ENCODE measurements at regions not wholly inside any gene's neighbourhood (a gene's known extent, or its start where the extent isn't known, plus 50 kb on each side); places are given as distances from the start of the nearest gene placed in this dataset.
"Not testable (repeated sequence)": the region's sequence is repeated elsewhere in the genome, so short reads cannot be mapped to it uniquely, and the experiment has no call there.

DNA sequence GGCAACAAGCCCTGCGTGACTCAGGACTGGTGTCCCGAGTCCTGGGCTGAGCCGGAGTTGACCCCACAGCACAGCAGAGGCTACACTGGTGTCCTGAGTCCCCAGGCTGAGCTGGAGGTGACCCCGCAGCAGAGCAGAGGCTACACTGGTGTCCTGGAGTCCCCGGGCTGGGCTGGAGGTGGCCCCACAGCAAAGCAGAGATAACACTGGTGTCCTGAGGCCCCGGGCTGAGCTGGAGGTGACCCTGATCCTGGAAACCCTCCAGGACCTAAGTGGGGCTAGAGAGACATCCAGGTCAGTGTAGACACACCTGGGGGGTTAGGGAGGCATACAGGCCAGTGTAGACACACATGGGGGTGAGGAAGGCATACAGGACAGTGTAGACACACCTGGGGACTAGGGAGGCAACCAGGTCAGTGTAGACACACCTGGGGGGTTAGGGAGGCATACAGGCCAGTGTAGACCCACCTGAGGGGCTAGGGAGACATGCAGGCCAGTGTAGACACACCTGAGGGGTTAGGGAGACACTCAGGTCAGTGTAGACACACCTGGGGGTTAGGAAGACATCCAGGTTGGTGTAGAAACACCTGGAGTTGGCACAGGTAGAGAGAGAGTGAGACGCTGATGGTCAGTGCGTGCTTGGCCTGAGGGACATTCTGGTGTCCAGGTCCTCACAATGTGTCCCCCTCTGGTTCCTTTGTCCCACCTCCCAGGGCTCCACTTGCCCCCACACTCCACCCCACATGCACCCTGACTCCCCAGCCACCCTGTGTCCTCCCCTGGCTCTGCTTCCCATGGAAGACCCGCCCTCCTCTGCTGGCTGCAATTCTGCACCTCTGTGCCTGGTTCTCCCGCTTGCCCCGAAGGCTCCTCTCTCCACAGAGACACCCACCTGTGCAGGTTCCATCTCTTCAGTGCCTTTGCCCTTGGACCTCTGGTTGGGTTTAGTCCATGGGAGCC, 321.6 kb upstream of the SFSWAP start:
- Histone ChIP-seq H3K27ac (no peak overlapping the region), H3K27me3 (ENCODE audit: control insufficient read depth, insufficient read depth, low read length) (no peaks in the 10 kb centered on the region), H3K36me3 (ENCODE audit: control insufficient read depth, insufficient read depth, low read length) (no peaks in the 10 kb centered on the region)

DNA sequence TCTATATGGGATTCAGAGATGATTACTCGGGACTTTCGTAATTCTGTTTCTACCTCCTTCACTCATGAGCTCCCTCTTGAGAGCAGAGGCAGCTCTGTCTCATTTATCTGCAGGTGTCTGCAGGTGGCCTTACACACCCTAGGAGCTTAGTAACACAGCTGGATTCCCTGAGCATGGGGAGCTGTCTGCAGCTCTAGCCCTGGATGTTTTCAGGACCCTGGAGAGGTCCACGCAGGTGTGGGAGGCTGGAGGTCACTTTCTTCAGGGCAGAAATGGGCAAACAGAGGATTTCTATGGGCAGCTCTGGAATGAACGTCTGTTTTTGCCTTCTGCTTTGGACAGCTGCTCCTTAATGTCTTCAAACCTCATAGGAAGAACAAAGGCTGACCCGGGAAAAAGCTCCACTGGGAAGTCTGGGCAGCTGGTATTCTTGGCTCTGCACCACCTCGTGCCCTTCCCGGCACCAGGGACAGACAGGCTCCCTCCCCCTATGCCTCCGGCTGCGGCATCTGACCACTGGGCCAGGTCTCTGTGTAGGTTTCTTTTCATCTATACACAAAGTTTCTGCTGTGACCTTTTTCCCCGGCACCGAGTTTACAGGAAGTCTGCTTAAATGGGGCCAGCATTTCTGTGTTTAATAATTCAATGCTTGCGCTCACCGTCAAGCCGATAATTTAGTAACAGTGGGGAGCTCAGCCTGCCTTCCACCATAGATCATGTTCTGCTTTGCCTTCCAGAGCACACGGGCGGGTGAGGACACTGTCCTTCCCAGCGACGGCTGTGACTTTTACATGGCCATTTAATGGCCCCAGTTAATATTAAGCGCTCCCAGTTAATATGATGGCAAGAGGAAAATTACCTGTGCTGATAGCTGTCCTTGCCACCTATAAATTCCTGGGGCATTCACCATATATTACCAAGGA, 320.2 kb upstream of the SFSWAP start:
- H3K4me1 ChIP-seq = no peaks in the 10 kb centered on the region
- no peaks in the 10 kb centered on the region for H3K79me2 ChIP-seq
- H3K27ac ChIP-seq = no peak overlapping the region
- no peak overlapping the region for H3K4me2 ChIP-seq (ENCODE audit: low read length)
- H3K4me3 ChIP-seq (ENCODE audit: low read depth, low read length) = no peak overlapping the region
- H3K9me3 ChIP-seq (ENCODE audit: control insufficient read depth, low read length) = no peaks in the 10 kb centered on the region
- H2AFZ ChIP-seq = no peak overlapping the region
- no peak overlapping the region for H3K9ac ChIP-seq
- no peaks in the 10 kb centered on the region for H3K36me3 ChIP-seq (ENCODE audit: control insufficient read depth, insufficient read depth, low read length)
- no peaks in the 10 kb centered on the region for H3K27me3 ChIP-seq (ENCODE audit: control insufficient read depth, insufficient read depth, low read length)
- TF ChIP-seq, protein P1, sequence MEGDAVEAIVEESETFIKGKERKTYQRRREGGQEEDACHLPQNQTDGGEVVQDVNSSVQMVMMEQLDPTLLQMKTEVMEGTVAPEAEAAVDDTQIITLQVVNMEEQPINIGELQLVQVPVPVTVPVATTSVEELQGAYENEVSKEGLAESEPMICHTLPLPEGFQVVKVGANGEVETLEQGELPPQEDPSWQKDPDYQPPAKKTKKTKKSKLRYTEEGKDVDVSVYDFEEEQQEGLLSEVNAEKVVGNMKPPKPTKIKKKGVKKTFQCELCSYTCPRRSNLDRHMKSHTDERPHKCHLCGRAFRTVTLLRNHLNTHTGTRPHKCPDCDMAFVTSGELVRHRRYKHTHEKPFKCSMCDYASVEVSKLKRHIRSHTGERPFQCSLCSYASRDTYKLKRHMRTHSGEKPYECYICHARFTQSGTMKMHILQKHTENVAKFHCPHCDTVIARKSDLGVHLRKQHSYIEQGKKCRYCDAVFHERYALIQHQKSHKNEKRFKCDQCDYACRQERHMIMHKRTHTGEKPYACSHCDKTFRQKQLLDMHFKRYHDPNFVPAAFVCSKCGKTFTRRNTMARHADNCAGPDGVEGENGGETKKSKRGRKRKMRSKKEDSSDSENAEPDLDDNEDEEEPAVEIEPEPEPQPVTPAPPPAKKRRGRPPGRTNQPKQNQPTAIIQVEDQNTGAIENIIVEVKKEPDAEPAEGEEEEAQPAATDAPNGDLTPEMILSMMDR (IDR thresholded peaks at IDR 0.05) = no peak

More for the DNA sequence above, 321.6 kb upstream of the SFSWAP start:
- TF ChIP-seq, protein P1 (IDR thresholded peaks at IDR 0.05) = no peak
- no peak overlapping the region for H3K4me3 ChIP-seq (ENCODE audit: low read depth, low read length)
- no peak overlapping the region for H2AFZ ChIP-seq
- H3K4me2 ChIP-seq (ENCODE audit: low read length) = no peak overlapping the region
- H3K9ac ChIP-seq = no peak overlapping the region
- no peaks in the 10 kb centered on the region for H3K4me1 ChIP-seq
- H3K9me3 ChIP-seq (ENCODE audit: control insufficient read depth, low read length) = no peaks in the 10 kb centered on the region
- no peaks in the 10 kb centered on the region for H3K79me2 ChIP-seq

DNA sequence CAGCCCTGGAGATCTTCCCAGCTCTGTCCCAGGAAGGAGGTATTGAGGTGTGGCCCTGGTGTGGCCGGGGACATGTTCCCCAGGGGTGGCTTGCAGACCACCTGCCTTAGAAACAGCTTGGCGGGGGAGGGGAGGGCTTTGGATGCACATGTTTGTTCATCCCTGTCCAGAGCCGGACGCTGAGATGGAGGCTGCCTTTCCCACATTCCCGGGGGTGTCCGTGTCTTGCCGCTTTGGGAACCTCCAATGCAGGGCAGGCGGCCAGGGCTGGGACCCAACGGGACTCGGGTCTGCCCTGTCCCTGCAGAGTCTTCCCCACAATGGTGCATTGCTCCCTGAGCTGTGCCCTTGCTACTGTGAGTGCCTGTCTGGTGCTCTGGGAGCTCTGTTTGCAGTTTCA, 319.5 kb upstream of the SFSWAP start:
- Histone ChIP-seq H3K79me2 (no peaks in the 10 kb centered on the region), H3K9me3 (ENCODE audit: control insufficient read depth, low read length) (no peaks in the 10 kb centered on the region), H3K4me2 (ENCODE audit: low read length) (no peak overlapping the region), H3K36me3 (ENCODE audit: control insufficient read depth, insufficient read depth, low read length) (no peaks in the 10 kb centered on the region), H3K9ac (no peak overlapping the region), H2AFZ (no peak overlapping the region), H3K4me1 (no peaks in the 10 kb centered on the region), H3K27me3 (ENCODE audit: control insufficient read depth, insufficient read depth, low read length) (no peaks in the 10 kb centered on the region), H3K4me3 (ENCODE audit: low read depth, low read length) (no peak overlapping the region), H3K27ac (no peak overlapping the region)
- TF ChIP-seq, protein P1 (IDR thresholded peaks at IDR 0.05) = no peak

DNA sequence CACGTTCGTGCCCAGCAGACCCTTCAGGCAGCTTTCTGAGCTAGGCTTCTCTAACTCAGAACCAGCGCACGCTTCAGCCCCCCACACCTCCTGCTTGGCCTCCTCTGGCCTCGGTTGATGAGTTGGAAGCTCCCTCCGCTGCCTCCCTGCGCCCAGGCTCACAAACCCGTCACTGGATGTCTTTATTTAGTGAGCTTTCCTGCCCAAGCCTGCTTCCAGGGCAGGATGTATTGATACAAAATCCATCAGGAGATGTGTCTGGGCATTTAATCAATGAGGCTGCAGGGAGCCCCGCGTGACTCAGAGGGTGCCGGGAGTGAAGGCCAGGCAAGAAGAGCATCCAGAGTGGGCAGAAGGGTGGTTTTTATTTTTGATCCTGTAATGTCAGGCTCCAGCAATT, 316.1 kb upstream of the SFSWAP start:
- not testable (repeated sequence) for H3K9ac ChIP-seq; H3K4me1 ChIP-seq; H3K79me2 ChIP-seq; H3K27ac ChIP-seq; H3K4me2 ChIP-seq (ENCODE audit: low read length); H3K9me3 ChIP-seq (ENCODE audit: control insufficient read depth, low read length); H3K4me3 ChIP-seq (ENCODE audit: low read depth, low read length); H3K27me3 ChIP-seq (ENCODE audit: control insufficient read depth, insufficient read depth, low read length); H2AFZ ChIP-seq; H3K36me3 ChIP-seq (ENCODE audit: control insufficient read depth, insufficient read depth, low read length)

DNA sequence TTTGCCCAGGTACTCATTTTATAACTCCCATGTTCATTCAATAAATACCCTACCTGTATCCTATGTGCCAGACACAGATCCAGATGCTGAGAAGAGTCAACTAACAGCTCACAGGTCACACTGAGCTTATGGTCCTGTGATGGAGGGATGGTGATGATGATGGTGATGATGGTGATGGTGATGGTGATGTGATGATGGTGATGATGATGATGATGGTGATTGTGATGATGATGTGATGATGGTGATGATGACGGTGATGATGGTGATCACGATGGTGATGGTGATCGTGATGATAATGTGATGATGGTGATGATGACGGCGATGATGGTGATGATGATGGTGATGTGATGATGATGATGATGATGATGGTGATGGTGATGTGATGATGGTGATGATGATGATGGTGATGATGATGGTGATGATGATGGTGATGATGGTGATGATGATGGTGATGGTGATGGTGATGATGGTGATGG, 315.6 kb upstream of the SFSWAP start:
- not testable (repeated sequence) for H3K9ac ChIP-seq; H3K4me2 ChIP-seq (ENCODE audit: low read length); H2AFZ ChIP-seq; H3K27me3 ChIP-seq (ENCODE audit: control insufficient read depth, insufficient read depth, low read length); H3K9me3 ChIP-seq (ENCODE audit: control insufficient read depth, low read length); H3K79me2 ChIP-seq; H3K27ac ChIP-seq; H3K4me1 ChIP-seq; H3K36me3 ChIP-seq (ENCODE audit: control insufficient read depth, insufficient read depth, low read length); H3K4me3 ChIP-seq (ENCODE audit: low read depth, low read length)

All from parathyroid adenoma (tissue), 2 donors.